ENCODE measurements at regions not wholly inside any gene's neighbourhood (a gene's known extent, or its start where the extent isn't known, plus 50 kb on each side); places are given as distances from the start of the nearest gene placed in this dataset.

DNA sequence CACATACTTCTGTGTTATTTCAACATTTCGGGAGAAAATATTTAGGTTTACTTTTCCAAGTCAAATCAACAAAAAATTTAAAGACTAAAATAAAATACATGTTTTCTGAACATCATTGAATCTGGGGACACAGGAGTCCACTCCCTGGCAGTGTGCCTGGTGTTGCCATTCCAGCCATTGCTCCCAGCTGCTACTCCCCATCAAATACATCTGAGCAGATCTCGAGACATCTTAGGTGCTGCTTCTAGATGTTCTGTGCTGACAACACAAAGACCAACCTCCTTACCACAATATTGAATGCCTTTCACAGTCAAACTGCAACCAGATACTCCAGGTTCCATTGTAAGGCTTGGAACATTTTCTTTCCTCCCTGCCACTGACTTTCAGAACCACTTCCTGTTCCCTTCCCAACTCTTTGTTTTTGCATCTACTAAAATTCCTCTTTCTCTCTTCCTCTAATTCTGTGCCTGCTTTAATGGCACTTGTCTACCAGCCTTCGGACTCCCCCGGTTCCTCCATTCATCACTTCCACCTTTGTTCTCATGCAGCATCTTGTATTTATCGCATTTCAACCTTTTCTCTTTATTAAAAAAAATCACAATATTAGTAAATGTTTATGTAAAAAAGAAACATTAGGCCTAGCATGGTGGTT lies 81.1 kb upstream of the SLC4A7 start:
- no peaks in the 10 kb centered on the region for H3K27me3 Mint-ChIP-seq

GRCh38 chr3:27561576-27561975 lies 77.4 kb upstream of the SLC4A7 start:
- DNase-seq: no peak
- H3K9me3 Mint-ChIP-seq: no peaks in the 10 kb centered on the region
- H3K36me3 Mint-ChIP-seq: no peaks in the 10 kb centered on the region
- Histone ChIP-seq H3K4me3 (ENCODE audit: low read depth, low read length) (no peak overlapping the region), H3K9me3 (ENCODE audit: control insufficient read depth in 2 of 2, low read length in 2 of 2) (no peaks in the 10 kb centered on the region), H3K27me3 (ENCODE audit: control insufficient read depth, insufficient read depth, low read length) (no peaks in the 10 kb centered on the region), H3K27ac (ENCODE audit: insufficient read depth, low read length, poor library complexity, severe bottlenecking) (no peak overlapping the region), H3K4me1 (ENCODE audit: control insufficient read depth, insufficient read depth, low read length, poor library complexity, severe bottlenecking) (no peaks in the 10 kb centered on the region), H3K36me3 (ENCODE audit: control insufficient read depth, insufficient read depth, low read length) (no peaks in the 10 kb centered on the region)
- ATAC-seq (ENCODE audit: low read depth in 2 of 2): no peak
- peaks cover 6% of the 10 kb centered on the region for H3K27me3 Mint-ChIP-seq
- no peak overlapping the region for H3K27ac Mint-ChIP-seq
- no peaks in the 10 kb centered on the region for H3K4me1 Mint-ChIP-seq
- H3K4me3 Mint-ChIP-seq: no peak overlapping the region

More for the DNA sequence above, 81.1 kb upstream of the SLC4A7 start:
- H3K27me3 ChIP-seq (ENCODE audit: control insufficient read depth, insufficient read depth, low read length): no peaks in the 10 kb centered on the region
- Mint-ChIP-seq H3K27ac (no peak overlapping the region), H3K36me3 (no peaks in the 10 kb centered on the region), H3K4me1 (no peaks in the 10 kb centered on the region), H3K4me3 (no peak overlapping the region), H3K9me3 (no peaks in the 10 kb centered on the region)
- no peak for DNase-seq
- H3K9me3 ChIP-seq (ENCODE audit: control insufficient read depth in 2 of 2, low read length in 2 of 2): no peaks in the 10 kb centered on the region
- H3K4me1 ChIP-seq (ENCODE audit: control insufficient read depth, insufficient read depth, low read length, poor library complexity, severe bottlenecking): no peaks in the 10 kb centered on the region
- no peaks in the 10 kb centered on the region for H3K36me3 ChIP-seq (ENCODE audit: control insufficient read depth, insufficient read depth, low read length)
- H3K27ac ChIP-seq (ENCODE audit: insufficient read depth, low read length, poor library complexity, severe bottlenecking): no peak overlapping the region
- ATAC-seq (ENCODE audit: low read depth in 2 of 2): no peak
- no peak overlapping the region for H3K4me3 ChIP-seq (ENCODE audit: low read depth, low read length)

DNA sequence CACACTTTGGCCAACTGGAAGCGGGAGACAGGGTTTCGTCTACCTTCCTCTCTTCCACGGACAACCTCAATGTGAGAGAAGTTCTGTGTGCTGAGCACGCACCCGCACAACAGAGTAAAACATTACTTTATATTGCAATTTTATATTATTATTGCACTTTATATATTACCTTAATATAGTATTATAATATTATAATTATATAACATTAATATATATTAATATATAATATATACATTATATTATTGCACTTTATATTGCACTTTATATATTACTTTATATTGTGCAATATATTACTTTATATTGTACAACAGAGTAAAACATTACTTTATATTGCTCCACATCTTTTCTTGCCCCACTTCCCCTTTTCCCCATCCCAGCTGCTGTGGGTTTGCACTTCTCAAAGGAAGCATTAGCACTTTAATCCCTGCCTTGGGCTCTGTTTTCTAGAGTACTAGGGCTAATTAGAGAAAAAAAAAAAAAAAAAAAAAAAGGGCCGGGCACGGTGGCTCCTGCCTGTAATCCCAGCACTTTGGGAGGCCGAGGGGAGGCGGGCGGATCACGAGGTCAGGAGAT lies 76.4 kb upstream of the SLC4A7 start:
- no peaks in the 10 kb centered on the region for H3K27me3 ChIP-seq (ENCODE audit: control insufficient read depth, insufficient read depth, low read length)
- Mint-ChIP-seq H3K4me1 (no peaks in the 10 kb centered on the region), H3K27ac (no peak overlapping the region), H3K27me3 (peaks cover 6% of the 10 kb centered on the region), H3K36me3 (peaks cover 3% of the 10 kb centered on the region), H3K4me3 (no peak overlapping the region), H3K9me3 (no peaks in the 10 kb centered on the region)
- DNase-seq: no peak
- H3K4me1 ChIP-seq (ENCODE audit: control insufficient read depth, insufficient read depth, low read length, poor library complexity, severe bottlenecking): no peaks in the 10 kb centered on the region
- H3K27ac ChIP-seq (ENCODE audit: insufficient read depth, low read length, poor library complexity, severe bottlenecking): no peak overlapping the region
- no peak for ATAC-seq (ENCODE audit: low read depth in 2 of 2)
- H3K36me3 ChIP-seq (ENCODE audit: control insufficient read depth, insufficient read depth, low read length): no peaks in the 10 kb centered on the region
- H3K9me3 ChIP-seq (ENCODE audit: control insufficient read depth in 2 of 2, low read length in 2 of 2): no peaks in the 10 kb centered on the region
- H3K4me3 ChIP-seq (ENCODE audit: low read depth, low read length): no peak overlapping the region

- Histone ChIP-seq H3K36me3 (ENCODE audit: control insufficient read depth, insufficient read depth, low read length) (no peaks in the 10 kb centered on the region), H3K9me3 (ENCODE audit: control insufficient read depth in 2 of 2, low read length in 2 of 2) (no peaks in the 10 kb centered on the region), H3K27me3 (ENCODE audit: control insufficient read depth, insufficient read depth, low read length) (no peaks in the 10 kb centered on the region), H3K27ac (ENCODE audit: insufficient read depth, low read length, poor library complexity, severe bottlenecking) (no peak overlapping the region), H3K4me1 (ENCODE audit: control insufficient read depth, insufficient read depth, low read length, poor library complexity, severe bottlenecking) (no peaks in the 10 kb centered on the region), H3K4me3 (ENCODE audit: low read depth, low read length) (no peak overlapping the region)
- no peaks in the 10 kb centered on the region for H3K4me1 Mint-ChIP-seq
- H3K9me3 Mint-ChIP-seq: no peaks in the 10 kb centered on the region
- ATAC-seq (ENCODE audit: low read depth in 2 of 2) (no peak), DNase-seq (no peak)
- peaks cover 3% of the 10 kb centered on the region for H3K36me3 Mint-ChIP-seq
- peak overlapping the region in 1 of 3 donors; percentile 22 for H3K27ac Mint-ChIP-seq
- H3K27me3 Mint-ChIP-seq: peaks cover 6% of the 10 kb centered on the region
- H3K4me3 Mint-ChIP-seq: no peak overlapping the region
Observed at GRCh38 chr3:27559835-27560234, 75.7 kb upstream of the SLC4A7 start.

DNA sequence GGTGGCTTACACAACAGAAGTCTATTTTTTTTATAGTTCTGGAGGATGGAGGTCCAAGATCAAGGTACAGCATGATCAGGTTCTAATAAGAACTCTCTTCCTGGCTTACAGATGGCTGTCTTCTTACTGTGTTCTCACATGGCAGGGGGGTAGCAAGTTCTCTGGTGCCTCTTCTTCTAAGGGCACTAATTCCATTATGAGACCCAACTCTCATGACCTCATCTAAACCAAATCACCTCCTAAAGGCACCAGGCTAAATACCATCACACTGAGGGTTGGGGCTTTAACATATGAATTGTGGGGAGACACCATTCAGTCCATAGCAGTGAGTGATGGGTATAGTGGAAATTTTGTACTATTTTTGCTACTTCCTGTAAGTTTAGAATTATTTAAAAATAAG lies 75.2 kb upstream of the SLC4A7 start:
- DNase-seq (no peak), ATAC-seq (ENCODE audit: low read depth in 2 of 2) (no peak)
- H3K4me3 ChIP-seq (ENCODE audit: low read depth, low read length): no peak overlapping the region
- no peaks in the 10 kb centered on the region for H3K27me3 ChIP-seq (ENCODE audit: control insufficient read depth, insufficient read depth, low read length)
- H3K4me1 ChIP-seq (ENCODE audit: control insufficient read depth, insufficient read depth, low read length, poor library complexity, severe bottlenecking): no peaks in the 10 kb centered on the region
- no peaks in the 10 kb centered on the region for H3K9me3 ChIP-seq (ENCODE audit: control insufficient read depth in 2 of 2, low read length in 2 of 2)
- Mint-ChIP-seq H3K36me3 (peaks cover 3% of the 10 kb centered on the region), H3K4me3 (no peak overlapping the region), H3K9me3 (no peaks in the 10 kb centered on the region), H3K27ac (no peak overlapping the region), H3K4me1 (no peaks in the 10 kb centered on the region), H3K27me3 (peaks cover 6% of the 10 kb centered on the region)
- H3K36me3 ChIP-seq (ENCODE audit: control insufficient read depth, insufficient read depth, low read length): no peaks in the 10 kb centered on the region
- no peak overlapping the region for H3K27ac ChIP-seq (ENCODE audit: insufficient read depth, low read length, poor library complexity, severe bottlenecking)

- Mint-ChIP-seq H3K27me3 (peaks cover 10% of the 10 kb centered on the region), H3K9me3 (peaks cover 0 to 2% (median 0%) of the 10 kb centered on the region in 7 donors), H3K36me3 (peaks cover 6% of the 10 kb centered on the region), H3K4me3 (no peak overlapping the region), H3K27ac (no peak overlapping the region), H3K4me1 (no peaks in the 10 kb centered on the region)
- Histone ChIP-seq H3K9me3 (ENCODE audit: control insufficient read depth in 2 of 2, low read length in 2 of 2) (no peaks in the 10 kb centered on the region), H3K4me1 (ENCODE audit: control insufficient read depth, insufficient read depth, low read length, poor library complexity, severe bottlenecking) (no peaks in the 10 kb centered on the region), H3K36me3 (ENCODE audit: control insufficient read depth, insufficient read depth, low read length) (no peaks in the 10 kb centered on the region), H3K4me3 (ENCODE audit: low read depth, low read length) (no peak overlapping the region), H3K27me3 (ENCODE audit: control insufficient read depth, insufficient read depth, low read length) (no peaks in the 10 kb centered on the region), H3K27ac (ENCODE audit: insufficient read depth, low read length, poor library complexity, severe bottlenecking) (no peak overlapping the region)
- no peak for ATAC-seq (ENCODE audit: low read depth in 2 of 2)
- no peak for DNase-seq
Observed at GRCh38 chr3:27557411-27557810, 73.2 kb upstream of the SLC4A7 start.

DNA sequence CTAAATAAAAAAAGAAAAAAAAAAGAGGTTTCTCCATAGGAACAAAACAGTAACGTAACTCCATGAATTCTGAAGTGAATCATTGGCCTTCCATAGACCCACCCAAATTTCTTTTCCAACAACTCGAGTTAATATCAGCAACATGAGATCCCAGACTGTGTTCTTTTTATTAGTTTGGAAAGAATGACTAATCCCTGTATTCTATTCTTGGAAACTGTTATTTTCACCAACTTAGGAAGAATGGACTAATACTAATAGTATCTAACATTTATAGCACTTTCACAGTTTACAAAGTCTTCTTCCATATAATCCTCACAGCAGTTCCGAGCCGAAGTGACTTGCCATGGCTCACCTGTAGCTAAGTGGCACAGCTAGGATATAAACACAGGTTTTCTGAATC lies 72.7 kb upstream of the SLC4A7 start:
- H3K36me3 Mint-ChIP-seq: peaks cover 6% of the 10 kb centered on the region
- no peak for DNase-seq
- Histone ChIP-seq H3K4me1 (ENCODE audit: control insufficient read depth, insufficient read depth, low read length, poor library complexity, severe bottlenecking) (no peaks in the 10 kb centered on the region), H3K4me3 (ENCODE audit: low read depth, low read length) (no peak overlapping the region), H3K36me3 (ENCODE audit: control insufficient read depth, insufficient read depth, low read length) (no peaks in the 10 kb centered on the region), H3K27me3 (ENCODE audit: control insufficient read depth, insufficient read depth, low read length) (no peaks in the 10 kb centered on the region), H3K9me3 (ENCODE audit: control insufficient read depth in 2 of 2, low read length in 2 of 2) (no peaks in the 10 kb centered on the region), H3K27ac (ENCODE audit: insufficient read depth, low read length, poor library complexity, severe bottlenecking) (no peak overlapping the region)
- peaks cover 0 to 2% (median 0%) of the 10 kb centered on the region in 7 donors for H3K9me3 Mint-ChIP-seq
- H3K27me3 Mint-ChIP-seq: peaks cover 10% of the 10 kb centered on the region
- ATAC-seq (ENCODE audit: low read depth in 2 of 2): no peak
- no peaks in the 10 kb centered on the region for H3K4me1 Mint-ChIP-seq
- H3K4me3 Mint-ChIP-seq: no peak overlapping the region
- no peak overlapping the region for H3K27ac Mint-ChIP-seq

DNA sequence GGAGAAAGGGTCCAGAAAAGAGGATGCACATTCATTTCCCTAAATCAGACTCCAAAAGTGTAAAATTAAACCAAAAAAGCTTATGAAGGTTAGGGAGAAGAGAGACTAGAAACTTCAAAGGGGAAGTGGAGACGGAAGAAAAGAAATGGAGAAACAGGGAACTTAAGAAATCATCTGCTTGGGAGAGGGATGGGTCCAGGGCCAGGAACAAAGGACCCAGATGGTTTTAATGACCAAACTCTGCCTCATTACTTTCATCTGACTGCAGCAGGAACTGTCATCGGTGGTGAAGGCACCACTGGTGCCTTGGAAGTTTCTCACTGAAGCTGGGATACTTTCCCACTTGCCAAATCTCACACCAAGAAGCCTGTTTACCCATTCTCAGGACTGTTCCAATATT lies 70.5 kb upstream of the SLC4A7 start:
- H3K9me3 Mint-ChIP-seq: peaks cover 0 to 2% (median 0%) of the 10 kb centered on the region in 7 donors
- Histone ChIP-seq H3K36me3 (ENCODE audit: control insufficient read depth, insufficient read depth, low read length) (no peaks in the 10 kb centered on the region), H3K27ac (ENCODE audit: insufficient read depth, low read length, poor library complexity, severe bottlenecking) (no peak overlapping the region), H3K9me3 (ENCODE audit: control insufficient read depth in 2 of 2, low read length in 2 of 2) (no peaks in the 10 kb centered on the region), H3K4me1 (ENCODE audit: control insufficient read depth, insufficient read depth, low read length, poor library complexity, severe bottlenecking) (no peaks in the 10 kb centered on the region), H3K4me3 (ENCODE audit: low read depth, low read length) (no peak overlapping the region), H3K27me3 (ENCODE audit: control insufficient read depth, insufficient read depth, low read length) (no peaks in the 10 kb centered on the region)
- ATAC-seq (ENCODE audit: low read depth in 2 of 2): no peak
- peaks cover 6% of the 10 kb centered on the region for H3K36me3 Mint-ChIP-seq
- H3K27me3 Mint-ChIP-seq: peaks cover 10% of the 10 kb centered on the region
- no peak for DNase-seq
- H3K27ac Mint-ChIP-seq: no peak overlapping the region
- H3K4me1 Mint-ChIP-seq: no peaks in the 10 kb centered on the region
- H3K4me3 Mint-ChIP-seq: no peak overlapping the region

Data from CD4-positive, CD25-positive, alpha-beta regulatory T cell (primary cell).